NCI-H2171 treated with DMSO at 0.1 percent for 48 hours (cell line): ENCODE measurements at regions not wholly inside any gene's neighbourhood (a gene's known extent, or its start where the extent isn't known, plus 50 kb on each side); places are given as distances from the start of the nearest gene placed in this dataset.
"Not testable (repeated sequence)": the region's sequence is repeated elsewhere in the genome, so short reads cannot be mapped to it uniquely, and the experiment has no call there.

Experiments
- DNase-seq: peaks from one replicate; lab custom pipeline; 2025; lab: John Stamatoyannopoulos, UW

- DNase-seq: no peak
These were observed 513.4 kb downstream of the ZNF385D start for GRCh38 chr3:21237638-21238037.

GRCh38 chr3:21235491-21235890 lies 515.5 kb downstream of the ZNF385D start:
- DNase-seq: no peak

- DNase-seq: no peak
These were observed 516.1 kb downstream of the ZNF385D start for GRCh38 chr3:21234933-21235332.

- peak; percentile 44 for DNase-seq
These were observed 521.4 kb downstream of the ZNF385D start for GRCh38 chr3:21229426-21230135.

- no peak for DNase-seq
These were observed 524.9 kb downstream of the ZNF385D start for GRCh38 chr3:21226086-21226485.

- DNase-seq: no peak
These were observed 530.1 kb downstream of the ZNF385D start for GRCh38 chr3:21220944-21221343.

GRCh38 chr3:21216598-21216997 lies 534.4 kb downstream of the ZNF385D start:
- DNase-seq: peak; percentile 5

- DNase-seq: not testable (repeated sequence)
These were observed 546.9 kb downstream of the ZNF385D start for GRCh38 chr3:21204122-21204521.

- DNase-seq: no peak
These were observed 555.8 kb downstream of the ZNF385D start for GRCh38 chr3:21195203-21195602.

GRCh38 chr3:21194036-21194435 lies 557.0 kb downstream of the ZNF385D start:
- not testable (repeated sequence) for DNase-seq

- DNase-seq: no peak
These were observed 562.6 kb downstream of the ZNF385D start for GRCh38 chr3:21188459-21188858.

GRCh38 chr3:21185816-21186314 lies 565.1 kb downstream of the ZNF385D start:
- no peak for DNase-seq

GRCh38 chr3:21174461-21174860 lies 576.5 kb downstream of the ZNF385D start:
- DNase-seq: no peak

GRCh38 chr3:21170964-21171363 lies 580.0 kb downstream of the ZNF385D start:
- DNase-seq: peak; percentile 2

- no peak for DNase-seq
These were observed 581.1 kb downstream of the ZNF385D start for GRCh38 chr3:21169948-21170347.

- DNase-seq: no peak
These were observed 582.5 kb downstream of the ZNF385D start for GRCh38 chr3:21168471-21168870.

GRCh38 chr3:21163956-21164355 lies 587.1 kb downstream of the ZNF385D start:
- DNase-seq: peak; percentile 89

GRCh38 chr3:21159543-21159906 lies 591.5 kb downstream of the ZNF385D start:
- DNase-seq: no peak

- peak; percentile 44 for DNase-seq
These were observed 592.0 kb downstream of the ZNF385D start for GRCh38 chr3:21158861-21159542.

GRCh38 chr3:21154911-21155310 lies 596.1 kb downstream of the ZNF385D start:
- no peak for DNase-seq

- DNase-seq: no peak
These were observed 598.5 kb downstream of the ZNF385D start for GRCh38 chr3:21152555-21152954.

GRCh38 chr3:21142949-21143348 lies 608.1 kb downstream of the ZNF385D start:
- DNase-seq: no peak

- no peak for DNase-seq
These were observed 609.0 kb downstream of the ZNF385D start for GRCh38 chr3:21142031-21142430.

GRCh38 chr3:21140785-21141184 lies 610.2 kb downstream of the ZNF385D start:
- DNase-seq: no peak
